CD14-positive monocyte (primary cell): ENCODE measurements at regions not wholly inside any gene's neighbourhood (a gene's known extent, or its start where the extent isn't known, plus 50 kb on each side); places are given as distances from the start of the nearest gene placed in this dataset.

ENCODE experiments used
- DNase-seq, 3 donors: peaks; one replicate each; pipeline ENCODE4 v3.0.0-alpha.2; 2011 to 2022
- H2AFZ ChIP-seq: 2 replicates; pipeline ENCODE4 v1.6.0; 2012; ENCODE audit warnings: mild to moderate bottlenecking, low read depth, low read length, inconsistent platforms; ENCODE audit not compliant: insufficient read depth, poor library complexity, severe bottlenecking
- H3K27ac ChIP-seq, 2 donors: 1 replicate in 1 of 2; 2 replicates in 1 of 2; pipeline ENCODE4 v1.5.1; 2012 to 2013; ENCODE audit warnings: low read length in 2 of 2, control low read depth in 1 of 2, inconsistent platforms in 1 of 2, low read depth in 1 of 2, mild to moderate bottlenecking in 1 of 2
- H3K27me3 ChIP-seq, 2 donors: one replicate each; pipeline versions ENCODE4 v1.6.0 to v1.6.1; 2011 to 2013; ENCODE audit warnings: low read length in 2 of 2; ENCODE audit not compliant: control insufficient read depth in 2 of 2, insufficient read depth in 2 of 2
- H3K36me3 ChIP-seq, 2 donors: replicated peaks in 1 of 2; 1 replicate in 1 of 2; 2 replicates in 1 of 2; pipeline versions ENCODE4 v1.5.1 to v1.6.1; 2012 to 2013; ENCODE audit warnings: low read length in 2 of 2, control low read depth in 1 of 2, inconsistent platforms in 1 of 2, mild to moderate bottlenecking in 1 of 2; ENCODE audit not compliant: insufficient read depth in 2 of 2, control insufficient read depth in 1 of 2
- H3K4me1 ChIP-seq, 2 donors: 1 replicate in 1 of 2; 2 replicates in 1 of 2; pipeline versions ENCODE4 v1.5.1 to v1.6.1; 2012 to 2013; ENCODE audit warnings: low read length in 2 of 2, control low read depth in 1 of 2, inconsistent platforms in 1 of 2, mild to moderate bottlenecking in 1 of 2, moderate library complexity in 1 of 2; ENCODE audit not compliant: insufficient read depth in 2 of 2, control insufficient read depth in 1 of 2
- H3K4me2 ChIP-seq: replicated peaks from 2 replicates; pipeline ENCODE3; 2012; ENCODE audit warnings: low read length, moderate library complexity, mild to moderate bottlenecking; ENCODE audit not compliant: poor library complexity, severe bottlenecking; ENCODE audit errors: extremely low read depth
- H3K4me3 ChIP-seq, 3 experiments: fragments of 200-600 bp in 1 of 3; sonication (generic) in 1 of 3; replicated peaks in 1 of 3; 1 replicate in 2 of 3; 2 replicates in 1 of 3; pipeline ENCODE4 v1.5.1; 2011 to 2013; ENCODE audit warnings: low read length in 3 of 3, mild to moderate bottlenecking in 3 of 3, control low read depth in 2 of 3, low read depth in 2 of 3, inconsistent platforms in 1 of 3, moderate library complexity in 1 of 3
- H3K79me2 ChIP-seq: 2 replicates; pipeline ENCODE4 v1.6.0; 2012; ENCODE audit warnings: mild to moderate bottlenecking, control low read depth, inconsistent platforms, low read length, moderate library complexity; ENCODE audit not compliant: insufficient read depth
- H3K9ac ChIP-seq: 2 replicates; pipeline ENCODE4 v1.6.0; 2017; ENCODE audit warnings: low read length, mild to moderate bottlenecking; ENCODE audit not compliant: insufficient read depth, poor library complexity, severe bottlenecking
- H3K9me3 ChIP-seq, 2 donors: replicated peaks in 1 of 2; 1 replicate in 1 of 2; 2 replicates in 1 of 2; pipeline versions ENCODE4 v1.5.1 to v1.6.1; 2012 to 2013; ENCODE audit warnings: low read length in 2 of 2, control low read depth in 1 of 2; ENCODE audit not compliant: control insufficient read depth in 1 of 2, insufficient read depth in 1 of 2
- H4K20me1 ChIP-seq: 2 replicates; pipeline ENCODE4 v1.6.0; 2012; ENCODE audit warnings: mild to moderate bottlenecking, low read length, control low read depth, moderate library complexity; ENCODE audit not compliant: insufficient read depth
- H3K27ac Mint-ChIP-seq, 7 donors: one replicate each; pipeline ENCODE4 v1.8.0; 2020; ENCODE audit warnings: mild to moderate bottlenecking in 7 of 7, mixed read lengths in 7 of 7, moderate library complexity in 6 of 7, inconsistent platforms in 2 of 7
- H3K27me3 Mint-ChIP-seq, 3 donors: one replicate each; pipeline ENCODE4 v1.8.0; 2021 to 2022; ENCODE audit warnings: low read depth in 3 of 3, mild to moderate bottlenecking in 3 of 3, mixed read lengths in 3 of 3, moderate library complexity in 3 of 3, inconsistent platforms in 1 of 3
- H3K36me3 Mint-ChIP-seq, 2 donors: one replicate each; pipeline ENCODE4 v1.8.0; 2020; ENCODE audit warnings: mixed read lengths in 2 of 2, inconsistent platforms in 1 of 2, mild to moderate bottlenecking in 1 of 2
- H3K4me1 Mint-ChIP-seq: one replicate; pipeline ENCODE4 v1.8.0; 2020; ENCODE audit warnings: mild to moderate bottlenecking, mixed read lengths
- H3K4me3 Mint-ChIP-seq, 2 donors: one replicate each; pipeline ENCODE4 v1.8.0; 2020; ENCODE audit warnings: mild to moderate bottlenecking in 2 of 2, mixed read lengths in 2 of 2, moderate library complexity in 1 of 2
- H3K9me3 Mint-ChIP-seq, 7 donors: one replicate each; pipeline ENCODE4 v1.8.0; 2020 to 2022; ENCODE audit warnings: mixed read lengths in 7 of 7, mild to moderate bottlenecking in 6 of 7, moderate library complexity in 6 of 7, inconsistent platforms in 2 of 7
- WGBS: methylation state at CpG from one replicate; pipeline ENCODE4 v1.1.5; 2013; ENCODE audit warnings: missing lambda C conversion rate; ENCODE audit not compliant: insufficient coverage; 5-methylcytosine and 5-hydroxymethylcytosine counted together
- intact Hi-C, 2 donors: fragments of 100-400 bp; cut with micrococcal nuclease; formaldehyde crosslinking; loops; one replicate each; pipeline versions ENCODE4 v1.15.0 to v1.15.1; 2023
- TF ChIP-seq, protein P1 (sequence below): fragments of 200-600 bp; IDR thresholded peaks from one replicate; pipeline ENCODE4 v1.8.0; 2022; ENCODE audit warnings: antibody characterized with exemption, mild to moderate bottlenecking

DNA sequence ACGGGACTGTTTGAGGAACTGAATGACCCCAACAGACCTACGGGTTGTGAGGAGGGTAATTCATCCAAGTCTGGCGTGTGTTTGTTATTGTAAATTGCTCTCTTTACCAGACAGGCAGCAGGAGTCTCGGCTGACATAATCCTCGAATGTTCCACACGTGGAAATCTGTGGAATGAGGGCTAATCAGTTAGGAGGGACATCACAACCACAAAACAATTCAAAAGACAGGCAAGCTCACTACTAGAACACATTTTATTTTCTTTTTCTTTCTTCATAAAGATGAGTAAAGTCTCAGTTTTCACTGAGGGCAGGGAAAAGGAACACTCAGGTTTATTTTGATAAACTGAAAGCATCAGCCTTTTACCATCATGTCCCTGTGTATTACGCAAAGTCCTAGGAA is 53.8 kb downstream of the GRK7 start:
- no peak overlapping the region for H3K27ac ChIP-seq
- intact Hi-C loops = no loop called here
- no peak overlapping the region for H3K9ac ChIP-seq
- H3K4me1 Mint-ChIP-seq = peaks cover 5% of the 10 kb centered on the region
- H3K36me3 Mint-ChIP-seq = peaks cover 0 to 3% of the 10 kb centered on the region in 2 donors
- no peak overlapping the region for H3K4me3 Mint-ChIP-seq
- H3K79me2 ChIP-seq = no peaks in the 10 kb centered on the region
- TF ChIP-seq, protein P1, sequence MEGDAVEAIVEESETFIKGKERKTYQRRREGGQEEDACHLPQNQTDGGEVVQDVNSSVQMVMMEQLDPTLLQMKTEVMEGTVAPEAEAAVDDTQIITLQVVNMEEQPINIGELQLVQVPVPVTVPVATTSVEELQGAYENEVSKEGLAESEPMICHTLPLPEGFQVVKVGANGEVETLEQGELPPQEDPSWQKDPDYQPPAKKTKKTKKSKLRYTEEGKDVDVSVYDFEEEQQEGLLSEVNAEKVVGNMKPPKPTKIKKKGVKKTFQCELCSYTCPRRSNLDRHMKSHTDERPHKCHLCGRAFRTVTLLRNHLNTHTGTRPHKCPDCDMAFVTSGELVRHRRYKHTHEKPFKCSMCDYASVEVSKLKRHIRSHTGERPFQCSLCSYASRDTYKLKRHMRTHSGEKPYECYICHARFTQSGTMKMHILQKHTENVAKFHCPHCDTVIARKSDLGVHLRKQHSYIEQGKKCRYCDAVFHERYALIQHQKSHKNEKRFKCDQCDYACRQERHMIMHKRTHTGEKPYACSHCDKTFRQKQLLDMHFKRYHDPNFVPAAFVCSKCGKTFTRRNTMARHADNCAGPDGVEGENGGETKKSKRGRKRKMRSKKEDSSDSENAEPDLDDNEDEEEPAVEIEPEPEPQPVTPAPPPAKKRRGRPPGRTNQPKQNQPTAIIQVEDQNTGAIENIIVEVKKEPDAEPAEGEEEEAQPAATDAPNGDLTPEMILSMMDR = no peak
- H3K36me3 ChIP-seq = no peaks in the 10 kb centered on the region
- no peaks in the 10 kb centered on the region for H3K27me3 ChIP-seq
- H3K27ac Mint-ChIP-seq = no peak overlapping the region
- no peak overlapping the region for H3K4me2 ChIP-seq
- H3K27me3 Mint-ChIP-seq = peaks cover 0 to 2% (median 0%) of the 10 kb centered on the region in 3 donors
- no peaks in the 10 kb centered on the region for H4K20me1 ChIP-seq
- peaks cover 0 to 11% of the 10 kb centered on the region in 2 donors for H3K9me3 ChIP-seq
- peak overlapping the region; percentile 8 for H2AFZ ChIP-seq
- WGBS = 44% methylated on average over 4 of the region's 7 CpGs
- DNase-seq = no peak
- no peak overlapping the region for H3K4me3 ChIP-seq
- H3K9me3 Mint-ChIP-seq = peaks cover 15 to 24% (median 17%) of the 10 kb centered on the region in 7 donors
- H3K4me1 ChIP-seq = no peaks in the 10 kb centered on the region

- H3K9ac ChIP-seq = no peak overlapping the region
Measured at GRCh38 chr3:141825216-141826011, 51.0 kb upstream of the ATP1B3 start.

More at GRCh38 chr3:141825216-141826011, 51.0 kb upstream of the ATP1B3 start:
- no peak for DNase-seq
- Histone ChIP-seq H2AFZ (no peak overlapping the region), H3K79me2 (no peaks in the 10 kb centered on the region), H3K4me1 (peaks cover 12 to 13% of the 10 kb centered on the region in 2 donors), H4K20me1 (no peaks in the 10 kb centered on the region), H3K4me2 (no peak overlapping the region), H3K9me3 (peaks cover 0 to 5% of the 10 kb centered on the region in 2 donors), H3K27me3 (no peaks in the 10 kb centered on the region), H3K27ac (no peak overlapping the region), H3K36me3 (no peaks in the 10 kb centered on the region), H3K4me3 (no peak overlapping the region)
- peaks cover 6 to 14% (median 9%) of the 10 kb centered on the region in 7 donors for H3K9me3 Mint-ChIP-seq
- H3K27ac Mint-ChIP-seq = no peak overlapping the region
- H3K4me1 Mint-ChIP-seq = peaks cover 19% of the 10 kb centered on the region
- no peaks in the 10 kb centered on the region for H3K36me3 Mint-ChIP-seq
- H3K27me3 Mint-ChIP-seq = peaks cover 0 to 1% (median 0%) of the 10 kb centered on the region in 3 donors
- TF ChIP-seq, protein P1 = no peak
- intact Hi-C loops = no loop called here
- H3K4me3 Mint-ChIP-seq = no peak overlapping the region
- 100% methylated on average over 3 of the region's 7 CpGs for WGBS
